GM23338 (cell line): ENCODE measurements at regions not wholly inside any gene's neighbourhood (a gene's known extent, or its start where the extent isn't known, plus 50 kb on each side); places are given as distances from the start of the nearest gene placed in this dataset.

ENCODE experiments used
- ATAC-seq: fragments of 200-7000 bp; cut with Tn5 transposase; 3 replicates; pipeline ENCODE4 v1.9.1; 2020
- DNase-seq: peaks from one replicate; pipeline ENCODE4 v3.0.0-alpha.2; 2015; ENCODE audit warnings: low spot score
- H2AFZ ChIP-seq: fragments of 200-600 bp; sonication (generic); 2 replicates; pipeline ENCODE4 v1.8.0; 2016; ENCODE audit warnings: antibody characterized with exemption, mild to moderate bottlenecking, moderate library complexity
- H3F3A ChIP-seq: fragments of 200-600 bp; sonication (generic); replicated peaks from 2 replicates; pipeline ENCODE4 v1.8.0; 2017; ENCODE audit warnings: antibody characterized with exemption, mixed run types, low read depth
- H3K27ac ChIP-seq: fragments of 200-600 bp; sonication (generic); 2 replicates; pipeline ENCODE4 v1.6.1; 2016; ENCODE audit warnings: low read depth
- H3K27me3 ChIP-seq: fragments of 200-600 bp; sonication (generic); 2 replicates; pipeline ENCODE4 v1.8.0; 2016; ENCODE audit warnings: mild to moderate bottlenecking, mixed run types, moderate library complexity; ENCODE audit not compliant: insufficient read depth
- H3K36me3 ChIP-seq: fragments of 200-600 bp; sonication (generic); 2 replicates; pipeline ENCODE4 v1.8.0; 2016; ENCODE audit warnings: mild to moderate bottlenecking; ENCODE audit not compliant: insufficient read depth
- H3K4me1 ChIP-seq: fragments of 200-600 bp; sonication (generic); 2 replicates; pipeline ENCODE4 v1.8.0; 2016; ENCODE audit warnings: mild to moderate bottlenecking, moderate library complexity; ENCODE audit not compliant: insufficient read depth
- H3K4me2 ChIP-seq: fragments of 200-600 bp; sonication (generic); 2 replicates; pipeline ENCODE4 v1.7.1; 2017; ENCODE audit warnings: mixed run types
- H3K4me3 ChIP-seq: fragments of 200-600 bp; sonication (generic); 2 replicates; pipeline ENCODE4 v1.6.1; 2016; ENCODE audit warnings: mixed run types
- H3K79me2 ChIP-seq: fragments of 200-600 bp; sonication (generic); replicated peaks from 2 replicates; pipeline ENCODE4 v1.8.0; 2017; ENCODE audit warnings: mild to moderate bottlenecking; ENCODE audit not compliant: insufficient read depth
- H3K9me2 ChIP-seq: fragments of 200-600 bp; sonication (generic); 2 replicates; pipeline ENCODE4 v1.8.0; 2017; ENCODE audit not compliant: insufficient read depth
- H4K20me1 ChIP-seq: fragments of 200-600 bp; sonication (generic); replicated peaks from 2 replicates; pipeline ENCODE4 v1.8.0; 2017; ENCODE audit warnings: mild to moderate bottlenecking; ENCODE audit not compliant: insufficient read depth
- H3K27ac Mint-ChIP-seq: 2 replicates; pipeline ENCODE4 v1.8.0; 2020; ENCODE audit warnings: inconsistent platforms, mild to moderate bottlenecking, moderate library complexity, mixed read lengths
- H3K27me3 Mint-ChIP-seq: 3 replicates; pipeline ENCODE4 v1.8.0; 2022; ENCODE audit warnings: low read depth, mild to moderate bottlenecking, moderate library complexity, mixed read lengths, inconsistent platforms; ENCODE audit not compliant: insufficient read depth, poor library complexity
- H3K36me3 Mint-ChIP-seq: 3 replicates; pipeline ENCODE4 v1.8.0; 2021; ENCODE audit warnings: low read depth, mild to moderate bottlenecking, inconsistent platforms, moderate library complexity, mixed read lengths
- H3K4me1 Mint-ChIP-seq: 3 replicates; pipeline ENCODE4 v1.8.0; 2020; ENCODE audit warnings: mild to moderate bottlenecking, inconsistent platforms, mixed read lengths
- H3K4me3 Mint-ChIP-seq: 3 replicates; pipeline ENCODE4 v1.8.0; 2021; ENCODE audit warnings: moderate library complexity, mild to moderate bottlenecking, inconsistent platforms, mixed read lengths
- H3K9me3 Mint-ChIP-seq: 3 replicates; pipeline ENCODE4 v1.8.0; 2020; ENCODE audit warnings: moderate library complexity, mild to moderate bottlenecking, inconsistent platforms, mixed read lengths
- CREB1 ChIP-seq: fragments of 250-450 bp; sonication (Bioruptor Pico); IDR thresholded peaks from 2 replicates; pipeline ENCODE4 v1.5.0; 2020; ENCODE audit warnings: low read depth, mild to moderate bottlenecking, moderate library complexity
- CTCF ChIP-seq, 2 experiments: fragments of 200-600 bp in 1 of 2; sonication (generic) in 1 of 2; conservative IDR thresholded peaks; 2 replicates each; pipeline versions ENCODE4 v1.5.1 to v1.6.1; 2016 to 2017; ENCODE audit warnings: antibody characterized with exemption in 2 of 2, low read depth in 2 of 2, mild to moderate bottlenecking in 2 of 2, moderate library complexity in 1 of 2
- ETS1 ChIP-seq: IDR thresholded peaks from 2 replicates; pipeline ENCODE4 v1.6.1; 2016; ENCODE audit warnings: antibody characterized with exemption
- EZH2 ChIP-seq: fragments of 200-600 bp; sonication (generic); IDR thresholded peaks from one replicate; pipeline ENCODE4 v1.8.0; 2017; ENCODE audit warnings: antibody characterized with exemption, mild to moderate bottlenecking, low read depth; ENCODE audit not compliant: unreplicated experiment
- EZH2phosphoT487 ChIP-seq: fragments of 200-600 bp; sonication (generic); IDR thresholded peaks from one replicate; pipeline ENCODE4 v1.8.1; 2018; ENCODE audit warnings: antibody characterized with exemption; ENCODE audit not compliant: unreplicated experiment
- JUNB ChIP-seq: IDR thresholded peaks from one replicate; pipeline ENCODE4 v1.6.1; 2016; ENCODE audit warnings: antibody characterized with exemption; ENCODE audit not compliant: unreplicated experiment
- NANOG ChIP-seq: IDR thresholded peaks from 2 replicates; pipeline ENCODE4 v1.6.1; 2016; ENCODE audit warnings: antibody characterized with exemption, borderline replicate concordance
- POLR2AphosphoS5 ChIP-seq: IDR thresholded peaks from 2 replicates; pipeline ENCODE4 v1.6.1; 2016; ENCODE audit warnings: antibody characterized with exemption, low read depth
- REST ChIP-seq: IDR thresholded peaks from one replicate; pipeline ENCODE4 v1.6.1; 2018; ENCODE audit warnings: antibody characterized with exemption; ENCODE audit not compliant: unreplicated experiment
- STAT1 ChIP-seq: IDR thresholded peaks from one replicate; pipeline ENCODE4 v1.6.1; 2016; ENCODE audit warnings: antibody characterized with exemption; ENCODE audit not compliant: unreplicated experiment
- ZNF114 ChIP-seq: fragments of 250-450 bp; sonication (Bioruptor Pico); IDR thresholded peaks from 2 replicates; pipeline ENCODE4 v1.5.0; 2020; ENCODE audit warnings: mild to moderate bottlenecking, moderate library complexity
- ZNF331 ChIP-seq: fragments of 250-450 bp; sonication (Bioruptor Pico); IDR thresholded peaks from 2 replicates; pipeline ENCODE4 v1.5.0; 2020; ENCODE audit warnings: low read depth, mild to moderate bottlenecking, moderate library complexity
- ZNF462 ChIP-seq: fragments of 250-450 bp; sonication (Bioruptor Pico); IDR thresholded peaks from 2 replicates; pipeline ENCODE4 v1.5.0; 2020; ENCODE audit warnings: mild to moderate bottlenecking, moderate library complexity

GRCh38 chr10:7507887-7508726 is 97.3 kb upstream of the SFMBT2 start:
- Histone ChIP-seq H3F3A (no peaks in the 10 kb centered on the region), H3K4me3 (no peak overlapping the region), H4K20me1 (no peaks in the 10 kb centered on the region), H3K79me2 (no peaks in the 10 kb centered on the region), H3K4me2 (no peak overlapping the region), H3K27me3 (no peaks in the 10 kb centered on the region), H3K27ac (no peak overlapping the region), H3K9me2 (peaks cover 6% of the 10 kb centered on the region; the same call in 1 of the 2 replicates), H3K4me1 (no peaks in the 10 kb centered on the region), H2AFZ (no peak overlapping the region), H3K36me3 (no peaks in the 10 kb centered on the region)
- ATAC-seq (no peak), DNase-seq (no peak)
- no peak overlapping the region for H3K27ac Mint-ChIP-seq
- H3K36me3 Mint-ChIP-seq = peaks cover 25% of the 10 kb centered on the region
- TF ChIP-seq JUNB = no peak
- no peak for TF ChIP-seq EZH2
- no peak for TF ChIP-seq POLR2AphosphoS5
- no peak for TF ChIP-seq NANOG
- no peak for TF ChIP-seq REST
- no peak for TF ChIP-seq ZNF114 (CRISPR knock-in tag)
- TF ChIP-seq ZNF331 (CRISPR knock-in tag) = no peak
- no peak for TF ChIP-seq CTCF (conservative IDR thresholded peaks at IDR 0.05; ENCODE audit: low read depth in 2 of 2)
- no peak for TF ChIP-seq ETS1
- no peak for TF ChIP-seq EZH2phosphoT487
- no peak for TF ChIP-seq STAT1
- no peak for TF ChIP-seq ZNF462 (CRISPR knock-in tag)
- no peak for TF ChIP-seq CREB1 (CRISPR knock-in tag)
- no peak overlapping the region for H3K4me3 Mint-ChIP-seq
- H3K9me3 Mint-ChIP-seq = peaks cover 30% of the 10 kb centered on the region
- no peaks in the 10 kb centered on the region for H3K27me3 Mint-ChIP-seq
- no peaks in the 10 kb centered on the region; the same call in 2 of the 3 replicates for H3K4me1 Mint-ChIP-seq
